Omental fat pad (tissue), 3 donors: ENCODE measurements at regions not wholly inside any gene's neighbourhood (a gene's known extent, or its start where the extent isn't known, plus 50 kb on each side); places are given as distances from the start of the nearest gene placed in this dataset.

ENCODE experiments used
- ATAC-seq: fragments of 150-250 bp; one replicate; pipeline ENCODE4 v1.9.1; 2016; ENCODE audit warnings: mild to moderate bottlenecking, moderate library complexity; ENCODE audit not compliant: low FRiP score
- DNase-seq: peaks from one replicate; pipeline ENCODE4 v3.0.0-alpha.2; 2019; ENCODE audit warnings: low spot score
- TF ChIP-seq, protein P1 (sequence below), 3 donors: fragments of 450-650 bp; IDR thresholded peaks; one replicate each; pipeline ENCODE4 v1.5.1; 2016 to 2017; ENCODE audit warnings: antibody characterized with exemption in 3 of 3, mild to moderate bottlenecking in 3 of 3, moderate library complexity in 2 of 3

DNA sequence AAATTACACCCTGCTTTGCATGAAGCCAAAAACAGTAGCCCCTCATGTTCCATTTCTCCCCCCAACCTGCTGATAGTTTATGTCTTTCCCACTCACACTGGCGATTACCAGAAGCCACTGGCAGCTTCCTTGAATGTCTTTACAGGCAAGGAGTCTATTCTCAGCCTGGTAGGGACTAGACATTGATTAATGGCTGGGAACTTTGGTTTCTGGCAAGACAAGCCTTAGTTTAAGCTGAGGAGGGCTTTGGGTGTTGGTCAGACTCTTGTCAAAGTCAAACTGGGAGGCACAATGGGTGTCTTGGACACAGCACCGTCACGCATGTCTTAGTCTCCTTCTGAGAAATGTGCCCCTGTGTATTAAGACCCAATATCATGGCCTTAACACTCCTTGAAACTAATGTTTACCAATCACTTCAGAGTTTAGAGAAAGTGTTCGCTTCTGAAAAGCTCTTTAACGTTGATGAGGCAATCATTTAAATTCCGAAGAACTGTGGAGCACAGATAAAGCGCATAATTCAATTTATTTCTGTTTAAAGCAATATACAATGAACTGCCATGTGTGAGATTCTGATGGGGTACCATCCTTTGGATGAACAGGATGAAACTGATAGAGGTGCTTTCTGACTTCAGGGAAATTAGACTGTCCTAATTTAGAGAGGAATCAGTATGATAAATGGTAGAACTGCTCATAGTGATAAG lies 53.9 kb upstream of the CPEB4 start:
- TF ChIP-seq, protein P1, sequence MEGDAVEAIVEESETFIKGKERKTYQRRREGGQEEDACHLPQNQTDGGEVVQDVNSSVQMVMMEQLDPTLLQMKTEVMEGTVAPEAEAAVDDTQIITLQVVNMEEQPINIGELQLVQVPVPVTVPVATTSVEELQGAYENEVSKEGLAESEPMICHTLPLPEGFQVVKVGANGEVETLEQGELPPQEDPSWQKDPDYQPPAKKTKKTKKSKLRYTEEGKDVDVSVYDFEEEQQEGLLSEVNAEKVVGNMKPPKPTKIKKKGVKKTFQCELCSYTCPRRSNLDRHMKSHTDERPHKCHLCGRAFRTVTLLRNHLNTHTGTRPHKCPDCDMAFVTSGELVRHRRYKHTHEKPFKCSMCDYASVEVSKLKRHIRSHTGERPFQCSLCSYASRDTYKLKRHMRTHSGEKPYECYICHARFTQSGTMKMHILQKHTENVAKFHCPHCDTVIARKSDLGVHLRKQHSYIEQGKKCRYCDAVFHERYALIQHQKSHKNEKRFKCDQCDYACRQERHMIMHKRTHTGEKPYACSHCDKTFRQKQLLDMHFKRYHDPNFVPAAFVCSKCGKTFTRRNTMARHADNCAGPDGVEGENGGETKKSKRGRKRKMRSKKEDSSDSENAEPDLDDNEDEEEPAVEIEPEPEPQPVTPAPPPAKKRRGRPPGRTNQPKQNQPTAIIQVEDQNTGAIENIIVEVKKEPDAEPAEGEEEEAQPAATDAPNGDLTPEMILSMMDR (IDR thresholded peaks at IDR 0.05) = no peak
- DNase-seq (no peak), ATAC-seq (no peak)

DNA sequence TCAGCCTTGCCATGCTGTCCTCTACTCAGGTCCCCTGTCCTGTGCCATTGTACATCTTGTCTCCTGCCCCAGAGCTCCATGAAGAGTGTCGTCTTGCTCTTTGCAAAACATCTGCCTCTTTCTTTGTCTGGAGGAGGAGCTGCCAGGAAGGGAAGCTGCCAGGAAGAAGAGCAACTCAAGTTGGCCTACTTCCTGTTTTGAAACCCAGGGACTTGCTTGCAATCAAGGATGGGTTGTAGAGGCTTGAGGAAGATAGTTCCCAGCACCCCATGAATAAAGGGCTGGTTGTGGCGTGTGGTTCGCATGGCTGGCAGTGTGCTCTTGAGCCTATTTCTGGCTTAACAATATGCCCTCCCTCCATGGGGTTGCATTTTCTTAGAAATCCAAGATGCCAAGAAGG lies 53.0 kb upstream of the CPEB4 start:
- TF ChIP-seq, protein P1 (IDR thresholded peaks at IDR 0.05) = no peak
- DNase-seq = no peak
- ATAC-seq = no peak

DNA sequence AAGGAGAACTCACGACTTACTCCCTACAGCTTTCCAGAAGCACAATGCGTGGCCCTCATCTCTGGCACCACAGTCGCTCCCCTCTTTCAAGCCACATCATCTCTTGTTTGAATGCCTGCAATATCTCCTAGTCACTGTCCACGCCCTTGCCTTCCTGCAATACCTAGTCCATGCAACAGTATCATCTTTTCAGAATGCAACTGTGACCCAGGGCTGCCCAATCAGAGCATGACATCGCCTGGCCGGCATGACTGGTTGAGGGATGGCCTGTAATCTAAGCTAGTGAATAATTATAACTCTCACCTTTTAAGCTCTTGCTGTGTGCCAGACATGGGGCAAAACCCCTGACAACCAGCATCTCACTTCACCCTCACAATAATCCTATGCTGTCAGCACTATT lies 52.5 kb upstream of the CPEB4 start:
- DNase-seq = no peak
- ATAC-seq = no peak
- TF ChIP-seq, protein P1 (IDR thresholded peaks at IDR 0.05) = no peak

DNA sequence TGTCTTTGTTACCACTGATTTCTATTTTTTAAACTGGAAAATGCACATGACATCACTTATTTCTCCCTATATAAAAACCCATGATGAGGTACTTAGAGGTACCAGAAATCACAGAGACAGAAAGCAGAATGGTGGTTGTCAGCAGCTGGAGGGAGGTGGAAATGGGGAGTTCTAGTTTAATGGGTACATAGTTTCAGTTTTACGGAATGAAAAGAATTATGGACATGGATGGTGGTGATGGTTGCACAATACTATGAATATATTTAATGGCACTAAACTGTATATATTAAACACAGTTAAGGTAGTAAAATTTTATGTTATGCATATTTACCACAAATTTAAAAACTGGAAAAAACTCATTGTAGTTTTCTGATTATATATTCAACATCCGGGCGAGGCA lies 50.5 kb upstream of the CPEB4 start:
- DNase-seq (no peak), ATAC-seq (no peak)

More for the DNA sequence above, 50.5 kb upstream of the CPEB4 start:
- TF ChIP-seq, protein P1 (IDR thresholded peaks at IDR 0.05) = no peak
